IPS-20b (cell line): ENCODE measurements at regions not wholly inside any gene's neighbourhood (a gene's known extent, or its start where the extent isn't known, plus 50 kb on each side); places are given as distances from the start of the nearest gene placed in this dataset.

Experiments used
- H3K27ac ChIP-seq: one replicate; pipeline ENCODE4 v1.5.1; 2013; ENCODE audit warnings: low read length
- H3K27me3 ChIP-seq: 2 replicates; pipeline ENCODE4 v1.6.1; 2013; ENCODE audit warnings: mild to moderate bottlenecking, low read length, inconsistent platforms; ENCODE audit not compliant: insufficient read depth
- H3K36me3 ChIP-seq: 2 replicates; pipeline ENCODE4 v1.6.1; 2013; ENCODE audit warnings: low read depth, mild to moderate bottlenecking, inconsistent platforms, low read length, moderate library complexity; ENCODE audit not compliant: insufficient read depth
- H3K4me1 ChIP-seq: 2 replicates; pipeline ENCODE4 v1.6.1; 2013; ENCODE audit warnings: mild to moderate bottlenecking, control low read depth, inconsistent platforms, low read length, moderate library complexity; ENCODE audit not compliant: insufficient read depth
- H3K4me3 ChIP-seq: 2 replicates; pipeline ENCODE4 v1.5.1; 2013; ENCODE audit warnings: mild to moderate bottlenecking, low read length, inconsistent platforms
- H3K9ac ChIP-seq: 2 replicates; pipeline ENCODE4 v1.6.1; 2013; ENCODE audit warnings: low read depth, mild to moderate bottlenecking, inconsistent platforms, low read length, moderate library complexity
- H3K9me3 ChIP-seq: 2 replicates; pipeline ENCODE4 v1.6.1; 2013; ENCODE audit warnings: mild to moderate bottlenecking, low read depth, low read length, inconsistent platforms; ENCODE audit not compliant: insufficient read depth

DNA sequence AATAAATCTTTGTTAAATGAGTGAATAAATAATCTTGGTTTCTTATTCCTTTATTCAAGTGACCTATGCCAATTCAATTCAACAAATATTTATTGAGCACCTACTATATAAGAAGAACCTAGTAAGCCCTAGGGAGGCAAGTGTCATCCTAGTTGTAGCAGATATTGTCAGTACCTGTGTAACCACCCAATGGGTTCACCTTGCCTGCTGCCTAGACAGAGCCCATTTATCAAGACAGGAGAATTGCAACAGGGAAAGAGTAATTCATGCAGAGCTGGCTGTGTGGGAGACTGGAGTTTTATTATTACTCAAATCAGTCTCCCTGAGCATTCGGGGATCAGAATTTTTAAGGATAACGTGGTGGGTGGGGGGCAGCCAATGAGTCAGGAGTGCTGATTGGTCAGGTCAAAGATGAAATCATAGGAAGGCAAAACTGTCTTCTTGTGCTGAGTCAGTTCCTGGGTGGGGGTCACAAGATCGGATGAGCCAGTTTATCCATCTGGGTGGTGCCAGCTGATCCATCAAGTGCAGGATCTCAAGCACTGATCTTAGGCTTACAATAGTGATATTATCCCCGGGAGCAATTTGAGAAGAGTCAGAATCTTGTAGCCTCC, 53.8 kb upstream of the KCNA3 start:
- no peaks in the 10 kb centered on the region; the same call in 1 of the 2 replicates for H3K27me3 ChIP-seq
- no peak overlapping the region for H3K27ac ChIP-seq
- H3K4me1 ChIP-seq = no peaks in the 10 kb centered on the region
- H3K4me3 ChIP-seq = no peak overlapping the region
- H3K36me3 ChIP-seq = no peaks in the 10 kb centered on the region
- H3K9ac ChIP-seq = no peak overlapping the region
- H3K9me3 ChIP-seq = no peaks in the 10 kb centered on the region

DNA sequence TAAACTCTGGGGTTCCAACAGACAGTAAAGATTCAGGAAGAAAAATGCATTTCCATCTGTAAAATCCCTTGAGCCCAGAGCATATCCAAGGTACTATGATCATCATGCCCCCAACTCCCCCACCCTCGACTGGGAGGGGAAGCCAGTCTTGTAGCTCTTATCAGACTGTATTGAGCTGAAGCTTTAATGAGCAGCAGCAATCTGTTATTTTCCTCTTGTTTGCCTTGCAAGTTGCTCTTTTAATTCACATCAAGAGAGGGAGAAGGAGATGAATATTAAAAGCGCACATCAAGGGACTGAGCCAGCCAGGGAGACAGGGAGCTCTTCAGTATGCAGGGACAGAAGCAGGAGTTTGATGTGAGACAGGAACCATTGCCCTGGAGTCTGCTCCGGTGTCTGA, 52.5 kb upstream of the KCNA3 start:
- Histone ChIP-seq H3K4me1 (no peaks in the 10 kb centered on the region), H3K36me3 (no peaks in the 10 kb centered on the region), H3K4me3 (no peak overlapping the region), H3K27me3 (no peaks in the 10 kb centered on the region; the same call in 1 of the 2 replicates), H3K9ac (no peak overlapping the region), H3K9me3 (no peaks in the 10 kb centered on the region), H3K27ac (no peak overlapping the region)

DNA sequence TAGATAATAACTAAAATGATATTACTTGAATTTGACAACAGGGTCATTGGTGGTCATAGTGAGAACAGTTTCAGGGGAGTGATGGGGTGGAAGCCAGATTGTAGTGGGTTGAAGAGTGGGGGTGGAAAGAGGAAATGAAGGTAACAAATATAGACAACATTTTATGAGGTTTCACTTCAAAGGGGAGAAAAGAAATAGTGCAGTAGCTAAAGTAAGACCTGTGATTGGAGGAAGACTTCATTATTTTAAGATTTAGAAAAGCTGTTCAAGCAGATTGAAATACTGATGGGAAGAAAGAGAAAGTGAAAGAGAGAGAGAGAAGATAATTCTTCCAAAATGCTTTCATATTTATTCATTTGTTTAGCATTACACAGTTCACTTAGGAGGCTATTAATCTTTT, 52.0 kb upstream of the KCNA3 start:
- no peak overlapping the region for H3K9ac ChIP-seq
- no peaks in the 10 kb centered on the region for H3K9me3 ChIP-seq
- H3K27me3 ChIP-seq = no peaks in the 10 kb centered on the region; the same call in 1 of the 2 replicates
- H3K36me3 ChIP-seq = no peaks in the 10 kb centered on the region
- H3K4me3 ChIP-seq = no peak overlapping the region
- no peaks in the 10 kb centered on the region for H3K4me1 ChIP-seq
- no peak overlapping the region for H3K27ac ChIP-seq
